ENCODE measurements at regions not wholly inside any gene's neighbourhood (a gene's known extent, or its start where the extent isn't known, plus 50 kb on each side); places are given as distances from the start of the nearest gene placed in this dataset.

GRCh38 chr11:8749202-8749601 is 66.6 kb downstream of the RPL27A start:
- no peak overlapping the region for H3K4me3 ChIP-seq (ENCODE audit: low read depth, low read length)
- no peak for DNase-seq (ENCODE audit: low read depth)

GRCh38 chr11:8754241-8754640 is 71.6 kb downstream of the RPL27A start:
- TF ChIP-seq, protein P1, sequence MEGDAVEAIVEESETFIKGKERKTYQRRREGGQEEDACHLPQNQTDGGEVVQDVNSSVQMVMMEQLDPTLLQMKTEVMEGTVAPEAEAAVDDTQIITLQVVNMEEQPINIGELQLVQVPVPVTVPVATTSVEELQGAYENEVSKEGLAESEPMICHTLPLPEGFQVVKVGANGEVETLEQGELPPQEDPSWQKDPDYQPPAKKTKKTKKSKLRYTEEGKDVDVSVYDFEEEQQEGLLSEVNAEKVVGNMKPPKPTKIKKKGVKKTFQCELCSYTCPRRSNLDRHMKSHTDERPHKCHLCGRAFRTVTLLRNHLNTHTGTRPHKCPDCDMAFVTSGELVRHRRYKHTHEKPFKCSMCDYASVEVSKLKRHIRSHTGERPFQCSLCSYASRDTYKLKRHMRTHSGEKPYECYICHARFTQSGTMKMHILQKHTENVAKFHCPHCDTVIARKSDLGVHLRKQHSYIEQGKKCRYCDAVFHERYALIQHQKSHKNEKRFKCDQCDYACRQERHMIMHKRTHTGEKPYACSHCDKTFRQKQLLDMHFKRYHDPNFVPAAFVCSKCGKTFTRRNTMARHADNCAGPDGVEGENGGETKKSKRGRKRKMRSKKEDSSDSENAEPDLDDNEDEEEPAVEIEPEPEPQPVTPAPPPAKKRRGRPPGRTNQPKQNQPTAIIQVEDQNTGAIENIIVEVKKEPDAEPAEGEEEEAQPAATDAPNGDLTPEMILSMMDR (IDR thresholded peaks at IDR 0.05; ENCODE audit: insufficient read depth, low read depth, low read length, missing control alignments), result no peak
- no peak for DNase-seq (ENCODE audit: low read depth)

More at GRCh38 chr11:8749202-8749601, 66.6 kb downstream of the RPL27A start:
- TF ChIP-seq, protein P1 (IDR thresholded peaks at IDR 0.05; ENCODE audit: insufficient read depth, low read depth, low read length, missing control alignments), result no peak

GRCh38 chr11:8756201-8756600 is 73.6 kb downstream of the RPL27A start:
- TF ChIP-seq, protein P1 (IDR thresholded peaks at IDR 0.05; ENCODE audit: insufficient read depth, low read depth, low read length, missing control alignments), result no peak
- H3K4me3 ChIP-seq (ENCODE audit: low read depth, low read length), result no peak overlapping the region
- DNase-seq (ENCODE audit: low read depth), result no peak

More at GRCh38 chr11:8754241-8754640, 71.6 kb downstream of the RPL27A start:
- H3K4me3 ChIP-seq (ENCODE audit: low read depth, low read length), result no peak overlapping the region

- DNase-seq (ENCODE audit: low read depth), result no peak
- no peak overlapping the region for H3K4me3 ChIP-seq (ENCODE audit: low read depth, low read length)
- TF ChIP-seq, protein P1 (IDR thresholded peaks at IDR 0.05; ENCODE audit: insufficient read depth, low read depth, low read length, missing control alignments), result no peak
Measured at GRCh38 chr11:8757047-8757446, 74.5 kb downstream of the RPL27A start.

DNA sequence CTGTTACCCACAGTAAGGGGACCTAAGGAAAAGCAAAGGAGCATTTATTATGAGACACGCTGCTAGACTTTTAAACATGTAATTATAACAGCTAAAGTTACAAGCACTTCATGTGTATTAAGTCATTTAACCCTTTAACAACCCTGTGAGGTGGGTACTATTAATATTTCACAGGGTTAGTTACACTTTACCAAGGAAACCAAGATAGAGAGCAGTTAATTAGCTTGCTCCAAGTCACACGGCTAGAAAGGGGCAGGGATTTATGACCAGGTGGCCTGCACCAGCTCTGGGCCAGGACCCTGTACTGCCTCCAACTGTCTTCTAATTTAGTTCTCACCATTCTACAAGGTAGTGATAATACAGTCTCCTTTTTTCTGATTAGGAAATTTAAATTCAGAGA is 74.9 kb downstream of the RPL27A start:
- no peak overlapping the region for H3K4me3 ChIP-seq (ENCODE audit: low read depth, low read length)
- TF ChIP-seq, protein P1 (IDR thresholded peaks at IDR 0.05; ENCODE audit: insufficient read depth, low read depth, low read length, missing control alignments), result no peak
- DNase-seq (ENCODE audit: low read depth), result no peak

GRCh38 chr11:8758619-8759169 is 76.1 kb downstream of the RPL27A start:
- H3K4me3 ChIP-seq (ENCODE audit: low read depth, low read length), result no peak overlapping the region
- TF ChIP-seq, protein P1 (IDR thresholded peaks at IDR 0.05; ENCODE audit: insufficient read depth, low read depth, low read length, missing control alignments), result no peak
- no peak for DNase-seq (ENCODE audit: low read depth)

DNA sequence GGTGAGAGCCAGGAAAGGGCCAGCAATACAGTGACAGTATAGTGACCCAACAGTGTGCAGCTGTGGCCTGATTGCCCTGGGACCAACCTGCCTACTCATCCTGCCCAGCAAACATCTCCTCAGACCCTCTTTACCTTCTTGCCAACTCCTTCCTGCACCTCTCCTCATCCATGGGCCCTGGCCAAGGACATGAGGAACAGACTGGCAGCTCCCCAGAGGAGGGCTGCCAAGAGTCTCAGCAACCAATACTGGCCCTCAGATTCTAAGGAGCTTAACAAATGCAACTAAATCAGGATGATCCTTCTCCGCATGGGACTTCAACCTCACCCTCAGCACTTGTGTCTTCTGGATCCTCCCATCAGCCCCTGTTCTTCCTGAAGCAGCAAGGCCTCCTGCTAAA is 77.0 kb downstream of the RPL27A start:
- TF ChIP-seq, protein P1 (IDR thresholded peaks at IDR 0.05; ENCODE audit: insufficient read depth, low read depth, low read length, missing control alignments), result no peak
- H3K4me3 ChIP-seq (ENCODE audit: low read depth, low read length), result no peak overlapping the region
- DNase-seq (ENCODE audit: low read depth), result no peak
